Upper lobe of right lung (tissue), 1 donor: ENCODE measurements at regions not wholly inside any gene's neighbourhood (a gene's known extent, or its start where the extent isn't known, plus 50 kb on each side); places are given as distances from the start of the nearest gene placed in this dataset.

ENCODE experiments used
- ATAC-seq: fragments of 200-7000 bp; cut with Tn5 transposase; one replicate; pipeline ENCODE4 v1.9.1; 2020; ENCODE audit warnings: mild to moderate bottlenecking, moderate library complexity
- DNase-seq: peaks from one replicate; pipeline ENCODE4 v3.0.0-alpha.2; 2020
- H3K27ac ChIP-seq: fragments of 200-600 bp; one replicate; pipeline ENCODE4 v1.8.0; 2022
- H3K27me3 ChIP-seq: fragments of 200-600 bp; one replicate; pipeline ENCODE4 v1.8.0; 2022; ENCODE audit warnings: mild to moderate bottlenecking
- H3K36me3 ChIP-seq: fragments of 200-600 bp; one replicate; pipeline ENCODE4 v1.8.0; 2022
- H3K4me1 ChIP-seq: fragments of 200-600 bp; one replicate; pipeline ENCODE4 v1.8.0; 2022
- H3K4me3 ChIP-seq: fragments of 200-600 bp; one replicate; pipeline ENCODE4 v1.8.0; 2022; ENCODE audit warnings: mild to moderate bottlenecking
- H3K9me3 ChIP-seq: fragments of 200-600 bp; one replicate; pipeline ENCODE4 v1.8.0; 2022
- CTCF ChIP-seq: fragments of 200-600 bp; IDR thresholded peaks from one replicate; pipeline ENCODE4 v1.8.0; 2022; ENCODE audit warnings: antibody characterized with exemption
- intact Hi-C: fragments of 100-400 bp; cut with DNase I; formaldehyde crosslinking; loops from one replicate; pipeline ENCODE4 v1.11.0; 2022
- donor health status: DM: no; HTN: yes; CAD: no; lungs with severe emphysema.

GRCh38 chr2:207334624-207335371, 169.1 kb upstream of the KLF7 start:
- H3K4me3 ChIP-seq = peak overlapping the region; percentile 15
- DNase-seq (peak; percentile 77), ATAC-seq (peak; percentile 80)
- H3K9me3 ChIP-seq = no peaks in the 10 kb centered on the region
- H3K4me1 ChIP-seq = peaks cover 24% of the 10 kb centered on the region
- no peak for TF ChIP-seq CTCF
- H3K27me3 ChIP-seq = no peaks in the 10 kb centered on the region
- H3K36me3 ChIP-seq = no peaks in the 10 kb centered on the region
- H3K27ac ChIP-seq = peak overlapping the region; percentile 68
- intact Hi-C loops = no loop called here

GRCh38 chr2:207337234-207338219, 171.8 kb upstream of the KLF7 start:
- peak; percentile 65 for ATAC-seq
- Histone ChIP-seq H3K27me3 (no peaks in the 10 kb centered on the region), H3K9me3 (no peaks in the 10 kb centered on the region)

GRCh38 chr2:207338220-207338607, 172.5 kb upstream of the KLF7 start:
- Histone ChIP-seq H3K36me3 (no peaks in the 10 kb centered on the region), H3K27me3 (no peaks in the 10 kb centered on the region), H3K9me3 (no peaks in the 10 kb centered on the region), H3K4me3 (no peak overlapping the region), H3K27ac (no peak overlapping the region), H3K4me1 (peaks cover 16% of the 10 kb centered on the region)
- peak; percentile 17 for ATAC-seq
- no peak for DNase-seq
- intact Hi-C loops = no loop called here
- TF ChIP-seq CTCF = no peak

More at GRCh38 chr2:207337234-207338219, 171.8 kb upstream of the KLF7 start:
- no peak for TF ChIP-seq CTCF
- Histone ChIP-seq H3K27ac (peak overlapping the region; percentile 38), H3K4me3 (no peak overlapping the region), H3K4me1 (peaks cover 16% of the 10 kb centered on the region), H3K36me3 (no peaks in the 10 kb centered on the region)
- intact Hi-C loops = no loop called here
- DNase-seq = no peak

GRCh38 chr2:207338610-207339009, 172.9 kb upstream of the KLF7 start:
- Histone ChIP-seq H3K36me3 (no peaks in the 10 kb centered on the region), H3K27me3 (no peaks in the 10 kb centered on the region), H3K4me1 (peaks cover 16% of the 10 kb centered on the region), H3K9me3 (no peaks in the 10 kb centered on the region), H3K4me3 (no peak overlapping the region), H3K27ac (no peak overlapping the region)
- DNase-seq (no peak), ATAC-seq (no peak)
- no peak for TF ChIP-seq CTCF
- intact Hi-C loops = no loop called here

GRCh38 chr2:207341112-207341750, 175.5 kb upstream of the KLF7 start:
- intact Hi-C loops = no loop called here
- Histone ChIP-seq H3K9me3 (no peaks in the 10 kb centered on the region), H3K27me3 (no peaks in the 10 kb centered on the region), H3K4me1 (peaks cover 4% of the 10 kb centered on the region), H3K4me3 (no peak overlapping the region), H3K27ac (no peak overlapping the region), H3K36me3 (no peaks in the 10 kb centered on the region)
- no peak for TF ChIP-seq CTCF
- no peak for DNase-seq
- ATAC-seq = no peak
